A673 (cell line): ENCODE measurements at regions not wholly inside any gene's neighbourhood (a gene's known extent, or its start where the extent isn't known, plus 50 kb on each side); places are given as distances from the start of the nearest gene placed in this dataset.

Experiments used
- BruUV-seq: library from RNA; stranded (reverse); fragments of 400-500 nt; replicated peaks from 2 replicates; lab custom pipeline; 2021; lab: Mats Ljungman, UMichigan
- CTCF ChIA-PET: fragments of 300-600 bp; sonication (Branson Sonifier 250); formaldehyde crosslinking; loops from one replicate; lab custom pipeline; 2022; ENCODE audit warnings: antibody characterized with exemption; lab: Charles Lee
- POLR2A ChIA-PET: fragments of 300-600 bp; sonication (Branson Sonifier 250); formaldehyde crosslinking; loops from one replicate; lab custom pipeline; 2022; ENCODE audit warnings: antibody characterized with exemption; ENCODE audit not compliant: low non-redundant PET; lab: Charles Lee
- DNase-seq: peaks from one replicate; pipeline ENCODE4 v3.0.0-alpha.2; 2015; ENCODE audit warnings: low spot score
- H3K27ac ChIP-seq: fragments of 200-600 bp; sonication (generic); 2 replicates; pipeline ENCODE4 v1.5.1; 2016; ENCODE audit warnings: mixed run types, low read depth, mild to moderate bottlenecking, mixed read lengths, antibody characterized with exemption, low read length; ENCODE audit not compliant: poor library complexity, severe bottlenecking
- H3K27me3 ChIP-seq: fragments of 200-600 bp; sonication (generic); replicated peaks from 2 replicates; pipeline ENCODE4 v1.6.1; 2017; ENCODE audit warnings: mixed run types, low read depth, mild to moderate bottlenecking, mixed read lengths, antibody characterized with exemption, low read length; ENCODE audit not compliant: insufficient read depth, poor library complexity
- H3K36me3 ChIP-seq: fragments of 200-600 bp; sonication (generic); 2 replicates; pipeline ENCODE4 v1.6.1; 2016; ENCODE audit warnings: mixed run types, mild to moderate bottlenecking, mixed read lengths, antibody characterized with exemption, low read length; ENCODE audit not compliant: insufficient read depth, poor library complexity, severe bottlenecking
- H3K4me1 ChIP-seq: fragments of 200-600 bp; sonication (generic); 2 replicates; pipeline ENCODE4 v1.6.1; 2017; ENCODE audit warnings: mixed run types, mild to moderate bottlenecking, mixed read lengths, antibody characterized with exemption, low read length; ENCODE audit not compliant: insufficient read depth, poor library complexity, severe bottlenecking
- H3K4me3 ChIP-seq: fragments of 200-600 bp; sonication (generic); 2 replicates; pipeline ENCODE4 v1.5.1; 2016; ENCODE audit warnings: low read depth, mixed run types, mild to moderate bottlenecking, mixed read lengths, low read length; ENCODE audit not compliant: poor library complexity, severe bottlenecking
- H3K9me3 ChIP-seq: fragments of 200-600 bp; sonication (generic); 2 replicates; pipeline ENCODE4 v1.6.1; 2016; ENCODE audit warnings: mixed run types, low read depth, mild to moderate bottlenecking, mixed read lengths, antibody characterized with exemption, low read length; ENCODE audit not compliant: poor library complexity, severe bottlenecking
- EZH2 ChIP-seq: fragments of 200-600 bp; sonication (generic); IDR thresholded peaks from 2 replicates; pipeline ENCODE4 v1.6.1; 2017; ENCODE audit warnings: borderline replicate concordance, low read depth, mild to moderate bottlenecking, mixed read lengths, antibody characterized with exemption, low read length; ENCODE audit not compliant: poor library complexity, severe bottlenecking
- intact Hi-C: fragments of 100-400 bp; cut with micrococcal nuclease; formaldehyde crosslinking; loops from one replicate; pipeline ENCODE4 v1.10.0; 2022; ENCODE audit not compliant: unreplicated experiment
- TF ChIP-seq, protein P1 (sequence below): fragments of 300-800, 200-600 bp; sonication (generic); conservative IDR thresholded peaks from 2 replicates; pipeline ENCODE4 v1.5.1; 2017; ENCODE audit warnings: low read depth, mild to moderate bottlenecking, antibody characterized with exemption, low read length, moderate library complexity, mixed read lengths

DNA sequence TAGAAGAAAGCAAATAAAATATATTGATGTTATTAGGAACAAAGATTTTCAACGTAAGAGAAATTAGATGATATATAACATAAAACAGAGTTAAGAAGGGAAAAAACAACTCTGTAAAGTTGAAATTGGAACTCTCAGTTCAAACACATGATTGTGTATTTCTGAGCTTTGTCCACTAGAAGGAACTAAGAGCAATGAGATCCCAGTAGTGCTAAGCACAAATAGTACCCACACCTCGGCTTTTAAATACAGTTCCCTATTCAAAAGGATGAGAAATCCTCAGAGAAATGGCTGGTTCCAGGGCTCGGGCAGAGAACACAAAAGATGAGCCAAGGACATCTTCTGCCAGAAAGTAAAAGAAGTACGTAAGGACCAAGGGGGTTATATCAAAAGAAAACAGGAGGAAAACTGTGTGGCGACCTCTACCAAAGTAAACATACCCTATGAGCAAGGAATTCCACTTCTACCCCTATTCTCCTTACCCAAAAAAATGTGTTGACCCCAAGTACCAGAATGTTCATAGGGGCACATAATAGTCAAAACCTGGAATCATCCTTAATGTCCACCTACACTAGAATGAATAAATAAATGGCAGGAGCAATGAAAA lies 96.6 kb downstream of the SPTSSA start:
- TF ChIP-seq EZH2 = no peak
- TF ChIP-seq, protein P1, sequence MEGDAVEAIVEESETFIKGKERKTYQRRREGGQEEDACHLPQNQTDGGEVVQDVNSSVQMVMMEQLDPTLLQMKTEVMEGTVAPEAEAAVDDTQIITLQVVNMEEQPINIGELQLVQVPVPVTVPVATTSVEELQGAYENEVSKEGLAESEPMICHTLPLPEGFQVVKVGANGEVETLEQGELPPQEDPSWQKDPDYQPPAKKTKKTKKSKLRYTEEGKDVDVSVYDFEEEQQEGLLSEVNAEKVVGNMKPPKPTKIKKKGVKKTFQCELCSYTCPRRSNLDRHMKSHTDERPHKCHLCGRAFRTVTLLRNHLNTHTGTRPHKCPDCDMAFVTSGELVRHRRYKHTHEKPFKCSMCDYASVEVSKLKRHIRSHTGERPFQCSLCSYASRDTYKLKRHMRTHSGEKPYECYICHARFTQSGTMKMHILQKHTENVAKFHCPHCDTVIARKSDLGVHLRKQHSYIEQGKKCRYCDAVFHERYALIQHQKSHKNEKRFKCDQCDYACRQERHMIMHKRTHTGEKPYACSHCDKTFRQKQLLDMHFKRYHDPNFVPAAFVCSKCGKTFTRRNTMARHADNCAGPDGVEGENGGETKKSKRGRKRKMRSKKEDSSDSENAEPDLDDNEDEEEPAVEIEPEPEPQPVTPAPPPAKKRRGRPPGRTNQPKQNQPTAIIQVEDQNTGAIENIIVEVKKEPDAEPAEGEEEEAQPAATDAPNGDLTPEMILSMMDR = peak; percentile 37; the same call in 1 of the 2 replicates
- Histone ChIP-seq H3K4me1 (no peaks in the 10 kb centered on the region), H3K27ac (no peak overlapping the region), H3K9me3 (no peaks in the 10 kb centered on the region), H3K4me3 (no peak overlapping the region), H3K36me3 (no peaks in the 10 kb centered on the region), H3K27me3 (no peaks in the 10 kb centered on the region)
- CTCF ChIA-PET = no interaction called here
- intact Hi-C loops = no loop called here
- no peak for DNase-seq
- BruUV-seq = no TSS peak
- POLR2A ChIA-PET = interaction anchor here (0.6 kb wide), 1 partner anchor 9 kb away, joined by 4 read pairs; no protein-coding TSS in a partner anchor

DNA sequence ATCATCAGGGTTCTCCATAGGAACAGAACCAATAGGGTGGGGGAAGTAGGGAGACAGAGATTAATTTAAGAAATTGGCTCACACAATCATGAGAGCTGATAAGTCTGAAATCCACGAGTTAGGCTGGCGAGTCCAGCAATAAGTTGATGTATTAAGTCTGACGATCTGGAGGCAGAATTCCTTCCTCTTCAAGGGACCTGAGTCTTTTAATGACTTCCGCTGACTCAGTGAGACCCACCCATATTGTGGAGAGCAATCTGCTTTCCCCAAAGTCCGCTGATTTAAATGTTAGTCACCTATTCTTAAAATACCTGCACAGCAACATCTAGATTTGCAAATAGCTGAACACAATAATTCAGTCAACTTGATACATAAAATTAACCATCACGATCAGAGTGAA lies 97.8 kb downstream of the SPTSSA start:
- TF ChIP-seq, protein P1 = no peak
- TF ChIP-seq EZH2 = no peak
- H3K9me3 ChIP-seq = no peaks in the 10 kb centered on the region
- no peaks in the 10 kb centered on the region for H3K27me3 ChIP-seq
- no peak overlapping the region for H3K4me3 ChIP-seq
- no peak for DNase-seq
- intact Hi-C loops = no loop called here
- H3K27ac ChIP-seq = no peak overlapping the region
- ChIA-PET POLR2A (no interaction called here), CTCF (interaction anchor here (0.5 kb wide), 1 partner anchor 138 kb away, joined by 6 read pairs; no protein-coding TSS in a partner anchor)
- BruUV-seq = no TSS peak
- no peaks in the 10 kb centered on the region for H3K4me1 ChIP-seq
- no peaks in the 10 kb centered on the region for H3K36me3 ChIP-seq

DNA sequence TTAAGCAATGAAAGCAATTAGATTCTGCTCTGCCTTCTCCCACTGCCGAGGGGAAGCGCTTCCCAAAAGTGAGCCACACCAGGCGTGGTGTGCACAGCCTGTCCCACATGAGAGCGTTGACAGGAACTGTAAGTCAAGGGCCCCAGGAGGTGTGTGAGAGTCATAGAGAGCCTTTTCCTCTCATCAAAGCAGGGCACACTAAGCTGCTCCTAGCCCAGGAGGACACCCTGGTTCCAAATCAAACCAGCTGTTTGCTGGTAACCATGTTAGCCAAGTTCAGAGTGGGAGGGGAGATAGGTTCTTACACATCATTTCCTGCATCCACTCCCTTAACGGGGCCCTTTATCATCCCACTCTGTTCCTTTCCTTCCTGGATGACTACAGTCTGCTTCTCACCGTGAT lies 98.3 kb downstream of the SPTSSA start:
- TF ChIP-seq EZH2 = no peak
- TF ChIP-seq, protein P1 = no peak
- intact Hi-C loops = no loop called here
- no TSS peak for BruUV-seq

More for the DNA sequence above, 98.3 kb downstream of the SPTSSA start:
- no peaks in the 10 kb centered on the region for H3K27me3 ChIP-seq
- H3K9me3 ChIP-seq = no peaks in the 10 kb centered on the region
- no peaks in the 10 kb centered on the region for H3K36me3 ChIP-seq
- no peaks in the 10 kb centered on the region for H3K4me1 ChIP-seq
- H3K4me3 ChIP-seq = no peak overlapping the region
- H3K27ac ChIP-seq = no peak overlapping the region
- ChIA-PET POLR2A (no interaction called here), CTCF (interaction anchor here (0.5 kb wide), 1 partner anchor 138 kb away, joined by 6 read pairs; no protein-coding TSS in a partner anchor)
- no peak for DNase-seq
